Activated CD4-positive, alpha-beta T cell treated with anti-CD3 and anti-CD28 coated beads, Interleukin-2, amount 50 U/mL, for 48 hours (primary cell): ENCODE measurements at regions not wholly inside any gene's neighbourhood (a gene's known extent, or its start where the extent isn't known, plus 50 kb on each side); places are given as distances from the start of the nearest gene placed in this dataset.

Source experiments
- DNase-seq, 2 experiments: peaks; one replicate each; pipeline ENCODE4 v3.0.0-alpha.2; 2020

GRCh38 chr6:132868057-132868456 is 53.7 kb downstream of the RPS12 start:
- DNase-seq = no peak

GRCh38 chr6:132872923-132873322 is 58.6 kb downstream of the RPS12 start:
- no peak for DNase-seq

- DNase-seq = no peak
These were observed 62.6 kb downstream of the RPS12 start for GRCh38 chr6:132877003-132877402.

GRCh38 chr6:132887204-132887603 is 72.8 kb downstream of the RPS12 start:
- no peak for DNase-seq

- DNase-seq = no peak
These were observed 74.3 kb downstream of the RPS12 start for GRCh38 chr6:132888701-132889100.

GRCh38 chr6:132892929-132893771 is 78.8 kb downstream of the RPS12 start:
- DNase-seq = no peak

GRCh38 chr6:132893772-132894490 is 79.6 kb downstream of the RPS12 start:
- no peak for DNase-seq

- DNase-seq = no peak
These were observed 84.0 kb downstream of the RPS12 start for GRCh38 chr6:132898376-132898775.

- DNase-seq = no peak
These were observed 86.5 kb downstream of the RPS12 start for GRCh38 chr6:132900849-132901248.

GRCh38 chr6:132902901-132903300 is 88.5 kb downstream of the RPS12 start:
- DNase-seq = no peak

GRCh38 chr6:132907231-132907630 is 92.9 kb downstream of the RPS12 start:
- no peak for DNase-seq

- DNase-seq = no peak
These were observed 93.5 kb downstream of the RPS12 start for GRCh38 chr6:132907914-132908313.

- no peak for DNase-seq
These were observed 95.4 kb downstream of the RPS12 start for GRCh38 chr6:132909742-132910141.

GRCh38 chr6:132910759-132911158 is 96.4 kb downstream of the RPS12 start:
- DNase-seq = no peak

- DNase-seq = no peak
These were observed 104.9 kb downstream of the RPS12 start for GRCh38 chr6:132919045-132919860.

GRCh38 chr6:132927713-132928112 is 113.3 kb downstream of the RPS12 start:
- DNase-seq = no peak

GRCh38 chr6:132929141-132929540 is 114.8 kb downstream of the RPS12 start:
- DNase-seq = no peak

GRCh38 chr6:132931313-132931712 is 116.9 kb downstream of the RPS12 start:
- DNase-seq = no peak

- no peak for DNase-seq
These were observed 117.7 kb downstream of the RPS12 start for GRCh38 chr6:132931936-132932514.

- DNase-seq = no peak
These were observed 118.2 kb downstream of the RPS12 start for GRCh38 chr6:132932588-132932987.

- no peak for DNase-seq
These were observed 118.7 kb downstream of the RPS12 start for GRCh38 chr6:132933090-132933489.

- DNase-seq = no peak
These were observed 120.1 kb downstream of the RPS12 start for GRCh38 chr6:132934496-132934895.

GRCh38 chr6:132936646-132937045 is 122.3 kb downstream of the RPS12 start:
- no peak for DNase-seq
